ENCODE measurements at regions not wholly inside any gene's neighbourhood (a gene's known extent, or its start where the extent isn't known, plus 50 kb on each side); places are given as distances from the start of the nearest gene placed in this dataset.
A peak's percentile ranks its signal among the peaks of the same experiment; 100 is the strongest.

DNA sequence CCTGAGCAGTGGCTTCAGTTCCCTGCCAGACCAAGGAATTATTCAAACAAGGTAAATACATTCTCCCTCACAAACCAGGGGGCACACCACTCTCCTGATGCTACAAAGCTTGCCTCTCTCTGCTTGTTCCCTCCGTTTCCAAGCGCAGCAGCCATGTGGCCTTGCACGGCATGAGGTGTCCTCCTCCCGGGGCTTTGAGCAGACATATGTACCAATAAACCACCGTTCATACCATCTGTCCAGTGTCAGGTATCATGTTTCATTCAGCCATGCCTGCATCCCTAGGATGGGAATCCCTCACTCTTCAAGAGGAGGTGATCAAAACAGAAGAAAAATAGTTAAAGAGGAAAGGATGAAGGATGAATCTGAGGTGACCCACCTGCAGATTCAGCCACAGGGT is 282.7 kb downstream of the ENC1 start:
- H3K9me3 ChIP-seq (ENCODE audit: control insufficient read depth, low read length), result no peaks in the 10 kb centered on the region
- peaks cover 10% of the 10 kb centered on the region for H3K27me3 ChIP-seq (replicated peaks; ENCODE audit: control insufficient read depth, insufficient read depth, low read length)
- no peaks in the 10 kb centered on the region for H3K36me3 ChIP-seq (ENCODE audit: control insufficient read depth, insufficient read depth, low read length, severe bottlenecking)
- DNase-seq (ENCODE audit: low read depth), result no peak
- no peak overlapping the region for H3K4me3 ChIP-seq (ENCODE audit: low read length)
- no peak overlapping the region for H3K9ac ChIP-seq (ENCODE audit: low read length)
- peaks cover 6% of the 10 kb centered on the region for H3K4me1 ChIP-seq (ENCODE audit: control insufficient read depth, insufficient read depth, low read length)

DNA sequence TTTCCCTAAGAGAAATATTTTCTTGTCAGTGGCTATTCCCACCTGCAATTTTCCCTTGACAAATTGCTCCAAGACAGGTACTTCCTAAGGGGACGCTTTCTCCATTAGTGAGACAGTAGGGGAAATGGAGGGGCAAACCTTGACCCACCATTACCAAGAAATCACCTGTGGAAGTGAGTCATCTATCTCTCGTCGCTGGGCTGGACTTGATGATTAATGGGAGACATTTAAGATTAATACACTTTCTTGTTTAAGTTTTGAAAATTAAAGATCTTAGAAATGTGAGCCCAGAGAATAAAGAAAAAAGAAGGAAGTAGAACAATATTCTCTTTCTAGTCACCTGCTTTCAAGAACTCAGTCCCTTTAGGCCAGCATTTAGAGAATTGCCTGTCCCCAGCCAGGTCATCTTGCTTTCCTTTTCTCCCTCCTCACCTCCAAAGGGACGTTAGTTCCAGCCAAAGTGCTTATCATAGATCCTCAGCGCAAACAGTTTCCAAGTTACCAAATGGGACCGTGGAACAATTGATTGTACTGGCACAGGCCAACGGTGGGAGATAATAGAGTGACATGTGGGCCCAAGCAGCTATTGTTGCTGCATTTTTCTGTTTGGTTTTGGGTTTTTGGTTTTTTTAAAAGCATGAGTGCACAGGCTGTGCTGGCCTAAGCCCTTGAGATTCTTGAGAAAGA is 284.4 kb downstream of the ENC1 start:
- DNase-seq (ENCODE audit: low read depth), result no peak
- Histone ChIP-seq H3K4me1 (ENCODE audit: control insufficient read depth, insufficient read depth, low read length) (peaks cover 9% of the 10 kb centered on the region), H3K4me3 (ENCODE audit: low read length) (no peak overlapping the region), H3K27me3 (replicated peaks; ENCODE audit: control insufficient read depth, insufficient read depth, low read length) (no peaks in the 10 kb centered on the region), H3K9me3 (ENCODE audit: control insufficient read depth, low read length) (no peaks in the 10 kb centered on the region), H3K9ac (ENCODE audit: low read length) (no peak overlapping the region), H3K36me3 (ENCODE audit: control insufficient read depth, insufficient read depth, low read length, severe bottlenecking) (no peaks in the 10 kb centered on the region)

DNA sequence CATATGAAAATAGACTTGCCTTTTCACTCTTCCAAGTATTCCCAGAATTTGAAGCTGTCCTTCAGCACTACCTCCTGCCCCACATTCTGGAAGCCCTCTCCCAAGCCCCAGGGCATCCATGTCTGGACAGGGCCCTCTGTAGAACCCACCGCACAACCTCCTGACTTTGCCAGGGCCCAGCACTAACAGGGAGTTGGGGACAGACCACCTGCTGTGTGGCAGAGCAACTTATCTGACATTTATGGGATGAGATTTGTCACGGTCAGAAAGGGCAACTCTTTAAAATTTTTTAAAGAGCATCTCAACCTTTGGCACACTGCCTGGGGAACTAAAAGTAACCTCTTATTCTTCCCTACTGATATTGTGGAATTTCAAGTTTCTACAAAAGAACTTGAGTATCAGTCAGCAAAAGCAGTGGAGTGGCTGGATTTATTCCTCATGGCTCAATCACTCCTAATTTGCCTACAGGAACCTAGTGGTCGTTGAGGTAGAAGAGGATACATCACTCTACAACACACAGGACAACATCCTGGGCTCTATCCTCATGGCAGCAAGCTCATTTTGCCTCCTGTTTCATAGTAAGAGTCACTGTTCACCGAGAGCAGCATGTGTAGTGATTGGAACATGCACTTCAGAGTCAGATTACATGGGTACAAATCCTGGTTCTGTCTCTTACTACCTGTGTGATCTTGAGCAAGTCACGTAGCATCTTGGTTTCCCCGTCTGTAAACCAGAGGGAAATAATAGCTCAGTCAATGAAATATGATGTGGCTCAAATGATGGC is 285.3 kb downstream of the ENC1 start:
- H3K27me3 ChIP-seq (replicated peaks; ENCODE audit: control insufficient read depth, insufficient read depth, low read length), result no peaks in the 10 kb centered on the region
- H3K36me3 ChIP-seq (ENCODE audit: control insufficient read depth, insufficient read depth, low read length, severe bottlenecking), result no peaks in the 10 kb centered on the region

DNA sequence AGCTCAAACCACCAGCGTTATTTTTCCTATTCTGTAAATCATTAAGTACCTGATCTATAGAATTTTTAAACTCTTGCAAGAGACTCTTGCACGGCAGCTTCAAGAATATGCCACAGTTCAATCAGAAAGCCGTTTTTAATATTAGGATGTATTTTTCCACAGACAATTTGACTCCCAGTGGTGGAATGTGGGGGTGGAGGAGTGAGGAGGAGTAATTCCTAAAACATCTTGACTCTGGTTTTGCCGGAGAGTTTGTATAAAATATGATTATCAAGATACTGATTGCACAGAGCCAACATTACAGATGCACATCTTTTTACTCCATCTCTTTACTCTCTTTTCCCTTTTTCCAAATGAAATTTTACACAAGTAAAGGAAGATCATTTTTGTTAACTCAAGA is 288.3 kb downstream of the ENC1 start:
- H3K36me3 ChIP-seq (ENCODE audit: control insufficient read depth, insufficient read depth, low read length, severe bottlenecking), result no peaks in the 10 kb centered on the region
- peak; percentile 4 for DNase-seq (ENCODE audit: low read depth)

More for the DNA sequence above, 285.3 kb downstream of the ENC1 start:
- Histone ChIP-seq H3K9ac (ENCODE audit: low read length) (no peak overlapping the region), H3K4me3 (ENCODE audit: low read length) (no peak overlapping the region), H3K9me3 (ENCODE audit: control insufficient read depth, low read length) (no peaks in the 10 kb centered on the region), H3K4me1 (ENCODE audit: control insufficient read depth, insufficient read depth, low read length) (peaks cover 3% of the 10 kb centered on the region)
- no peak for DNase-seq (ENCODE audit: low read depth)

DNA sequence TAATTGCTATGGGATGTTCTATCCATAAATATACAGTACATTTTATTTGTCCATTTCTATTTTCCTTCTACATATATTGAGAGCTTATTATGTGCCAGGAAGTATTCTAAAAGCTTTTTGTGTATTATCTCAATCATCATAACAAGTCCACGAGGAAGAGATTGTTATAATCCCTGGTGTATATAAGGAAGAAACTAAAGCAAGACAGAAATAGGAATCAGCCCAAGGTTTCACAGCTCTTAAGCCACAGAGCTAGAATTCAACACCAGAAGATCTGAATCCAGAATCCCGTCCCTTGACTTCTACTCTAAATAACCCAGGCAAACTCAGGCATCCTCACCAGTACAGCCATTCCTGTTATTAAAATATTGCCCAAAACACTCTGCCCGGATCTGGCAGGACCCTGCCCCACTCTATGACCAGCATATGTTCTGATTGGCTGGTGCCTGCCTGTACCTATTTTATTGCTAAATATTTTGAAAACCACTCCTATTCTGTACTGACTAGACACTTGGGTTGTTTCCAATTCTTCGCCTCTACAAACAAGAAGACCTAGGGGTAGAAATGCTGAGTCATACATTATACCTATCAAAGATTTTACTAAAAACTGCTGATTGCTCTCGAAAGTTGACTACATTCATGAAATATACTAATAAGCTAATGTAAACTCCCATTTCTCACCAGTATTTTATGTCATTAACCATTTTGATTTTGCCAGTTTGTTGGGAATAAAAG is 297.4 kb downstream of the ENC1 start:
- Histone ChIP-seq H3K36me3 (ENCODE audit: control insufficient read depth, insufficient read depth, low read length, severe bottlenecking) (no peaks in the 10 kb centered on the region), H3K4me3 (ENCODE audit: low read length) (no peak overlapping the region), H3K27me3 (replicated peaks; ENCODE audit: control insufficient read depth, insufficient read depth, low read length) (no peaks in the 10 kb centered on the region), H3K9ac (ENCODE audit: low read length) (no peak overlapping the region), H3K4me1 (ENCODE audit: control insufficient read depth, insufficient read depth, low read length) (no peaks in the 10 kb centered on the region), H3K9me3 (ENCODE audit: control insufficient read depth, low read length) (no peaks in the 10 kb centered on the region)
- no peak for DNase-seq (ENCODE audit: low read depth)

More for the DNA sequence above, 288.3 kb downstream of the ENC1 start:
- no peaks in the 10 kb centered on the region for H3K27me3 ChIP-seq (replicated peaks; ENCODE audit: control insufficient read depth, insufficient read depth, low read length)
- no peak overlapping the region for H3K4me3 ChIP-seq (ENCODE audit: low read length)
- H3K9me3 ChIP-seq (ENCODE audit: control insufficient read depth, low read length), result no peaks in the 10 kb centered on the region
- no peak overlapping the region for H3K9ac ChIP-seq (ENCODE audit: low read length)
- peaks cover 3% of the 10 kb centered on the region for H3K4me1 ChIP-seq (ENCODE audit: control insufficient read depth, insufficient read depth, low read length)

DNA sequence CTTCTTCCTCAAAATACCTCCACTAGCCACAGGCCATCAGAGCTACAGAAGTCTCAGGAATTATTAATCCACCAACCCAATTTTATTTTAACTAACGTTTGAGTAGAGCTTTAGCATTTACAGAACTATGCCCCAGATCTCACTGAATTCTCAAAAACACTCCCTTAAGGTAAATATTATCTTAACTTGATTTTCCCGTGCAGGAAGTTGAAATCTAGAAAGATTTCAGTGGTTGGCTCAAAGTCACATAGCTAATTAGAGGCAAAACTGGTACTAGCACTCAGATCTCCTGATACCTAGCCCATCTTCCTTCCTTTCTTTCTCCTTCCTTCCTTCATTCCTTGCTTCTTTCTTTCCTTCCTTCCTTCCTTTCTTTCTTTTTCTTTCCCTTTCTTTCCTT is 298.3 kb downstream of the ENC1 start:
- H3K4me3 ChIP-seq (ENCODE audit: low read length), result no peak overlapping the region
- no peaks in the 10 kb centered on the region for H3K36me3 ChIP-seq (ENCODE audit: control insufficient read depth, insufficient read depth, low read length, severe bottlenecking)
- no peaks in the 10 kb centered on the region for H3K9me3 ChIP-seq (ENCODE audit: control insufficient read depth, low read length)
- no peak overlapping the region for H3K9ac ChIP-seq (ENCODE audit: low read length)
- H3K4me1 ChIP-seq (ENCODE audit: control insufficient read depth, insufficient read depth, low read length), result peaks cover 3% of the 10 kb centered on the region
- no peaks in the 10 kb centered on the region for H3K27me3 ChIP-seq (replicated peaks; ENCODE audit: control insufficient read depth, insufficient read depth, low read length)
- DNase-seq (ENCODE audit: low read depth), result no peak

DNA sequence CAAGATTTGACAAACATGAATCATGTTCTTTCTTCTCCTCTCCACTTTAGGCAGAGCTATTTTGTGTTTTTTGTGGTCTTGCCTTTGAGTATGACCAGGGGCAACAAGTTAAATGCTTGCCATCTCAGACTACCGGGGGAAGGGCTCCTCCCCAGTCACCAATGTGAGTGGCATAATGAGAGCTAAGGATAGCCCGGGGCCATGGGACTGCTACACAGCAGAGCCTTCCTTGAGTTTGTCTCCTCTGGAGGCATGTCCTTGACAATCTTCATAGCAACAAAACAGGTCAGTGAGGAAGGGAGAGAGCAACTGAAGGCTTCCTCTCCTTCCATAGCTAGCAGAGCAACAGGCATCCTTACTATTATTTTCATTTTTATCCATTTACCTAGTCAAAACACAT is 299.3 kb downstream of the ENC1 start:
- Histone ChIP-seq H3K36me3 (ENCODE audit: control insufficient read depth, insufficient read depth, low read length, severe bottlenecking) (no peaks in the 10 kb centered on the region), H3K4me1 (ENCODE audit: control insufficient read depth, insufficient read depth, low read length) (peaks cover 7% of the 10 kb centered on the region), H3K9me3 (ENCODE audit: control insufficient read depth, low read length) (no peaks in the 10 kb centered on the region), H3K27me3 (replicated peaks; ENCODE audit: control insufficient read depth, insufficient read depth, low read length) (no peaks in the 10 kb centered on the region), H3K4me3 (ENCODE audit: low read length) (no peak overlapping the region), H3K9ac (ENCODE audit: low read length) (no peak overlapping the region)
- DNase-seq (ENCODE audit: low read depth), result no peak

DNA sequence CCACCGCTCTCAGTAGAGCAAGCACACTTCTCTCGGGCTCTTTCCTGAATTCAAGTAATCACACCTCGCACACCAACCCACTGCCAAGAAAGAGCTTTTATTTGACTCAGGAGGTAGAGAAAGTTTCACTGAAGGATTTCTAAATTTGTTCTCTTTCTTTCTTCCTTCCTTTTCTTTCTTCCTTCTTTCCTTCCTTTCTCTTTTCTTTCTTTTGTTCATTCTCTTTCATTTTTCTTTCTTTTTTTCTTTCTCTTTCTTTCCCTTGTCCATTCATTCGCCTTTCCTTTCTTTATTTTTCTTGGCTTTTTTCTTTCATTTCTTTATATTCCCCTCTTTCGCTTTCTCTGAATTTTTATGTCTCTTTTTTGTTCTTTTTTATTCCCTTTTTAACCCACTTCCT is 300.1 kb downstream of the ENC1 start:
- no peaks in the 10 kb centered on the region for H3K27me3 ChIP-seq (replicated peaks; ENCODE audit: control insufficient read depth, insufficient read depth, low read length)
- no peaks in the 10 kb centered on the region for H3K36me3 ChIP-seq (ENCODE audit: control insufficient read depth, insufficient read depth, low read length, severe bottlenecking)
- H3K9me3 ChIP-seq (ENCODE audit: control insufficient read depth, low read length), result no peaks in the 10 kb centered on the region
- no peak for DNase-seq (ENCODE audit: low read depth)
- no peak overlapping the region for H3K4me3 ChIP-seq (ENCODE audit: low read length)
- peaks cover 7% of the 10 kb centered on the region for H3K4me1 ChIP-seq (ENCODE audit: control insufficient read depth, insufficient read depth, low read length)
- H3K9ac ChIP-seq (ENCODE audit: low read length), result no peak overlapping the region

DNA sequence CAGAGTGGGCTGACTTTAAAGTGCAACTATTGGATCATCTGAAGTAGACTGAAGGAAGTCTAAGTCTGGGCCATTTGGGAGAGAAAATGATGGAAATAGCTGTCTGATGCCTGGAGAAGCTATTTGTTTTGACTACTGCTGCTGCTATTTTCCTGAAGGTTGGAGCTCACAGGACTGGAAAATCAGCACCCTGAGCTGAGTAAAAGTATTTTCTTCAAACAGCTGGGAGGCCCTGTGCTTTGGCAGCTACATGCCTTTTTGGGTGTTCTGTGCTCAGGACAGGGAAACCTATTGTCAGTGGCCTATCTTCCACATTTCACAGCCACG is 302.6 kb downstream of the ENC1 start:
- no peaks in the 10 kb centered on the region for H3K9me3 ChIP-seq (ENCODE audit: control insufficient read depth, low read length)
- DNase-seq (ENCODE audit: low read depth), result no peak
- H3K36me3 ChIP-seq (ENCODE audit: control insufficient read depth, insufficient read depth, low read length, severe bottlenecking), result no peaks in the 10 kb centered on the region
- no peak overlapping the region for H3K9ac ChIP-seq (ENCODE audit: low read length)
- no peaks in the 10 kb centered on the region for H3K27me3 ChIP-seq (replicated peaks; ENCODE audit: control insufficient read depth, insufficient read depth, low read length)
- H3K4me1 ChIP-seq (ENCODE audit: control insufficient read depth, insufficient read depth, low read length), result peaks cover 7% of the 10 kb centered on the region
- no peak overlapping the region for H3K4me3 ChIP-seq (ENCODE audit: low read length)

DNA sequence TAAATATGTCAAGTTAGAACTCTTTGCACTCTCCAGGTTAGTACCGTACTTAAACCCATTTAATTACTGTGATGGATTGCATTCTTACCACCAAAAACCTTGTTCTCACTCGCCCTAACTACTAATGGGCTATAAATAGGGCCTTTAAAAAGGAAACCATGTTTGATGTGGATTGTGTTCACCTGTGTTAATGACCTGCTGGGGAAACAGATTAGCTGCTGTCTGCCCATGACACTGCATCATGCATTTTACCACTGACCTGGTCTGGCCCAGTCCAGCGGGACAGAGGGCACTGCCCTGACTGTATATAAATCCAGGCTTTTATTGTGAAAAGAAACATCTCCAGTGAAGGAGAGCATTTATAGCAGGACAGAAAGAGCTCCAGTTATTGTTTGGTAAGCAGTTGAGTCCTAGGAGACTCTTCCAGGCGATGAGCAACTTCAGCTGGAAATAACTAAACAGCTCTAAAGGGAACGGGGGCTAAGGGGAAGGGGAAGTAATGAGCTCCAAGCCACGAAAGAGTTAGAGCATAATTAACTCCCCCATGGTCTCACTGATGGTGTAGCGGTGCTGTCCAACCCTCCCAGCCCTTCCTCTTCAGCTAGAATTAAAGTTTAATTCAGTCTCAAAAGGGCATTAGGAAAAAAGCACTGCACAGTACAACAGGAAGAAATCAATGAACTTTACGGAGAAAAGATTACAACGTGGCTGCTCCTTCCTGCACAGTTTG is 303.1 kb downstream of the ENC1 start:
- H3K27me3 ChIP-seq (replicated peaks; ENCODE audit: control insufficient read depth, insufficient read depth, low read length), result no peaks in the 10 kb centered on the region
- H3K4me3 ChIP-seq (ENCODE audit: low read length), result no peak overlapping the region
- H3K4me1 ChIP-seq (ENCODE audit: control insufficient read depth, insufficient read depth, low read length), result peaks cover 7% of the 10 kb centered on the region
- no peaks in the 10 kb centered on the region for H3K36me3 ChIP-seq (ENCODE audit: control insufficient read depth, insufficient read depth, low read length, severe bottlenecking)
- H3K9ac ChIP-seq (ENCODE audit: low read length), result no peak overlapping the region
- no peaks in the 10 kb centered on the region for H3K9me3 ChIP-seq (ENCODE audit: control insufficient read depth, low read length)
- no peak for DNase-seq (ENCODE audit: low read depth)

DNA sequence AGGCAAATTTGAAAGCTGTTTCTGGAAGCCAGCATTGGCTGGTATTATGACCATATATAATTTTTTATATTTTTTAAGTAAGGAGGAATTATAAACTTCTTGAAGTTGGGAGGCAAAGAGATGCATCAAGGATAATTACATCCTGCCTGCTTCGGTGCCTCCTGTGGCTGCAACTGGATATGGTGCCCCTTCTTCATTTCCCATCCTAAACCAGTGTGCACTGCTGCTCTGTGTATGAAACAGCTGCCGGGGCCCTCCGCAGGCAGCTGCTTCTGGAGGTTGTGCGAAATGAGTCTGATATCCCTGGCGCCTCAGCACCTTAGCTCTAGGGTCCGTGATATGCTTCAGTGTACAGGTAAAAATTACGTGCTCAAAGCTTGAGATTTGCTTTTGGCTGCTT is 304.2 kb downstream of the ENC1 start:
- Histone ChIP-seq H3K9ac (ENCODE audit: low read length) (no peak overlapping the region), H3K36me3 (ENCODE audit: control insufficient read depth, insufficient read depth, low read length, severe bottlenecking) (no peaks in the 10 kb centered on the region), H3K27me3 (replicated peaks; ENCODE audit: control insufficient read depth, insufficient read depth, low read length) (no peaks in the 10 kb centered on the region), H3K4me3 (ENCODE audit: low read length) (no peak overlapping the region), H3K9me3 (ENCODE audit: control insufficient read depth, low read length) (no peaks in the 10 kb centered on the region), H3K4me1 (ENCODE audit: control insufficient read depth, insufficient read depth, low read length) (peaks cover 7% of the 10 kb centered on the region)
- DNase-seq (ENCODE audit: low read depth), result no peak

Data from adipocyte (in vitro differentiated cells).